ENCODE measurements at regions not wholly inside any gene's neighbourhood (a gene's known extent, or its start where the extent isn't known, plus 50 kb on each side); places are given as distances from the start of the nearest gene placed in this dataset.
"Not testable (repeated sequence)": the region's sequence is repeated elsewhere in the genome, so short reads cannot be mapped to it uniquely, and the experiment has no call there.

- Histone ChIP-seq H3K27me3 (ENCODE audit: insufficient read depth, low read length) (no peaks in the 10 kb centered on the region), H3K4me1 (ENCODE audit: insufficient read depth, low read length) (no peaks in the 10 kb centered on the region; the same call in 1 of the 2 replicates), H3K9ac (ENCODE audit: low read depth, low read length) (no peak overlapping the region), H3K9me3 (ENCODE audit: insufficient read depth, low read depth, low read length) (no peaks in the 10 kb centered on the region), H3K4me3 (ENCODE audit: low read length) (no peak overlapping the region), H3K36me3 (ENCODE audit: insufficient read depth, low read depth, low read length) (no peaks in the 10 kb centered on the region), H3K27ac (ENCODE audit: low read length) (no peak overlapping the region)
These were observed 1525.8 kb downstream of the BRD1 start for GRCh38 chr22:48301908-48302307.

GRCh38 chr22:48301421-48301820 is 1526.3 kb downstream of the BRD1 start:
- Histone ChIP-seq H3K9me3 (ENCODE audit: insufficient read depth, low read depth, low read length) (no peaks in the 10 kb centered on the region), H3K27ac (ENCODE audit: low read length) (no peak overlapping the region)

GRCh38 chr22:48300877-48301276 is 1526.8 kb downstream of the BRD1 start:
- Histone ChIP-seq H3K27me3 (ENCODE audit: insufficient read depth, low read length) (no peaks in the 10 kb centered on the region), H3K36me3 (ENCODE audit: insufficient read depth, low read depth, low read length) (no peaks in the 10 kb centered on the region), H3K27ac (ENCODE audit: low read length) (no peak overlapping the region), H3K4me1 (ENCODE audit: insufficient read depth, low read length) (no peaks in the 10 kb centered on the region; the same call in 1 of the 2 replicates), H3K4me3 (ENCODE audit: low read length) (no peak overlapping the region), H3K9me3 (ENCODE audit: insufficient read depth, low read depth, low read length) (no peaks in the 10 kb centered on the region), H3K9ac (ENCODE audit: low read depth, low read length) (no peak overlapping the region)

More at GRCh38 chr22:48301421-48301820, 1526.3 kb downstream of the BRD1 start:
- H3K36me3 ChIP-seq (ENCODE audit: insufficient read depth, low read depth, low read length) = no peaks in the 10 kb centered on the region
- H3K4me3 ChIP-seq (ENCODE audit: low read length) = no peak overlapping the region
- no peak overlapping the region for H3K9ac ChIP-seq (ENCODE audit: low read depth, low read length)
- no peaks in the 10 kb centered on the region for H3K27me3 ChIP-seq (ENCODE audit: insufficient read depth, low read length)
- no peaks in the 10 kb centered on the region; the same call in 1 of the 2 replicates for H3K4me1 ChIP-seq (ENCODE audit: insufficient read depth, low read length)

- no peak overlapping the region for H3K27ac ChIP-seq (ENCODE audit: low read length)
- H3K4me3 ChIP-seq (ENCODE audit: low read length) = no peak overlapping the region
- H3K27me3 ChIP-seq (ENCODE audit: insufficient read depth, low read length) = no peaks in the 10 kb centered on the region
- no peaks in the 10 kb centered on the region for H3K9me3 ChIP-seq (ENCODE audit: insufficient read depth, low read depth, low read length)
- H3K4me1 ChIP-seq (ENCODE audit: insufficient read depth, low read length) = no peaks in the 10 kb centered on the region; the same call in 1 of the 2 replicates
- H3K9ac ChIP-seq (ENCODE audit: low read depth, low read length) = no peak overlapping the region
- H3K36me3 ChIP-seq (ENCODE audit: insufficient read depth, low read depth, low read length) = no peaks in the 10 kb centered on the region
These were observed 1527.9 kb downstream of the BRD1 start for GRCh38 chr22:48299801-48300200.

- no peaks in the 10 kb centered on the region for H3K27me3 ChIP-seq (ENCODE audit: insufficient read depth, low read length)
- no peak overlapping the region for H3K27ac ChIP-seq (ENCODE audit: low read length)
- no peaks in the 10 kb centered on the region for H3K9me3 ChIP-seq (ENCODE audit: insufficient read depth, low read depth, low read length)
- no peak overlapping the region for H3K4me3 ChIP-seq (ENCODE audit: low read length)
- no peak overlapping the region for H3K9ac ChIP-seq (ENCODE audit: low read depth, low read length)
- H3K4me1 ChIP-seq (ENCODE audit: insufficient read depth, low read length) = no peaks in the 10 kb centered on the region; the same call in 1 of the 2 replicates
- no peaks in the 10 kb centered on the region for H3K36me3 ChIP-seq (ENCODE audit: insufficient read depth, low read depth, low read length)
These were observed 1528.5 kb downstream of the BRD1 start for GRCh38 chr22:48299124-48299523.

- no peak overlapping the region for H3K9ac ChIP-seq (ENCODE audit: low read depth, low read length)
- no peak overlapping the region for H3K4me3 ChIP-seq (ENCODE audit: low read length)
- no peaks in the 10 kb centered on the region; the same call in 1 of the 2 replicates for H3K4me1 ChIP-seq (ENCODE audit: insufficient read depth, low read length)
- H3K27me3 ChIP-seq (ENCODE audit: insufficient read depth, low read length) = no peaks in the 10 kb centered on the region
- H3K36me3 ChIP-seq (ENCODE audit: insufficient read depth, low read depth, low read length) = no peaks in the 10 kb centered on the region
- no peak overlapping the region for H3K27ac ChIP-seq (ENCODE audit: low read length)
- H3K9me3 ChIP-seq (ENCODE audit: insufficient read depth, low read depth, low read length) = no peaks in the 10 kb centered on the region
These were observed 1530.4 kb downstream of the BRD1 start for GRCh38 chr22:48297296-48297695.

- not testable (repeated sequence) for H3K36me3 ChIP-seq (ENCODE audit: insufficient read depth, low read depth, low read length); H3K27ac ChIP-seq (ENCODE audit: low read length); H3K9ac ChIP-seq (ENCODE audit: low read depth, low read length); H3K9me3 ChIP-seq (ENCODE audit: insufficient read depth, low read depth, low read length); H3K4me3 ChIP-seq (ENCODE audit: low read length); H3K27me3 ChIP-seq (ENCODE audit: insufficient read depth, low read length); H3K4me1 ChIP-seq (ENCODE audit: insufficient read depth, low read length)
These were observed 1527.5 kb downstream of the TBC1D22A start for GRCh38 chr22:48289954-48290353.

- H3K4me1 ChIP-seq (ENCODE audit: insufficient read depth, low read length) = peaks cover 5% of the 10 kb centered on the region; the same call in 1 of the 2 replicates
- H3K27me3 ChIP-seq (ENCODE audit: insufficient read depth, low read length) = no peaks in the 10 kb centered on the region
- H3K4me3 ChIP-seq (ENCODE audit: low read length) = no peak overlapping the region
- no peaks in the 10 kb centered on the region for H3K36me3 ChIP-seq (ENCODE audit: insufficient read depth, low read depth, low read length)
- peaks cover 4% of the 10 kb centered on the region for H3K9me3 ChIP-seq (ENCODE audit: insufficient read depth, low read depth, low read length)
- H3K27ac ChIP-seq (ENCODE audit: low read length) = no peak overlapping the region
- no peak overlapping the region for H3K9ac ChIP-seq (ENCODE audit: low read depth, low read length)
These were observed 1526.0 kb downstream of the TBC1D22A start for GRCh38 chr22:48288376-48288940.

- no peaks in the 10 kb centered on the region for H3K27me3 ChIP-seq (ENCODE audit: insufficient read depth, low read length)
- no peak overlapping the region for H3K4me3 ChIP-seq (ENCODE audit: low read length)
- peaks cover 5% of the 10 kb centered on the region; the same call in 1 of the 2 replicates for H3K4me1 ChIP-seq (ENCODE audit: insufficient read depth, low read length)
- no peaks in the 10 kb centered on the region for H3K36me3 ChIP-seq (ENCODE audit: insufficient read depth, low read depth, low read length)
- H3K9me3 ChIP-seq (ENCODE audit: insufficient read depth, low read depth, low read length) = peaks cover 4% of the 10 kb centered on the region
- no peak overlapping the region for H3K27ac ChIP-seq (ENCODE audit: low read length)
- no peak overlapping the region for H3K9ac ChIP-seq (ENCODE audit: low read depth, low read length)
These were observed 1524.6 kb downstream of the TBC1D22A start for GRCh38 chr22:48287031-48287430.

GRCh38 chr22:48284671-48285070 is 1522.2 kb downstream of the TBC1D22A start:
- H3K36me3 ChIP-seq (ENCODE audit: insufficient read depth, low read depth, low read length) = no peaks in the 10 kb centered on the region
- peaks cover 15% of the 10 kb centered on the region for H3K9me3 ChIP-seq (ENCODE audit: insufficient read depth, low read depth, low read length)
- no peak overlapping the region for H3K9ac ChIP-seq (ENCODE audit: low read depth, low read length)
- H3K4me3 ChIP-seq (ENCODE audit: low read length) = no peak overlapping the region
- H3K27me3 ChIP-seq (ENCODE audit: insufficient read depth, low read length) = no peaks in the 10 kb centered on the region
- peaks cover 5% of the 10 kb centered on the region; the same call in 1 of the 2 replicates for H3K4me1 ChIP-seq (ENCODE audit: insufficient read depth, low read length)
- H3K27ac ChIP-seq (ENCODE audit: low read length) = no peak overlapping the region

- peaks cover 11% of the 10 kb centered on the region; the same call in 1 of the 2 replicates for H3K4me1 ChIP-seq (ENCODE audit: insufficient read depth, low read length)
- H3K9me3 ChIP-seq (ENCODE audit: insufficient read depth, low read depth, low read length) = peaks cover 15% of the 10 kb centered on the region
- no peaks in the 10 kb centered on the region for H3K27me3 ChIP-seq (ENCODE audit: insufficient read depth, low read length)
- H3K4me3 ChIP-seq (ENCODE audit: low read length) = no peak overlapping the region
- no peaks in the 10 kb centered on the region for H3K36me3 ChIP-seq (ENCODE audit: insufficient read depth, low read depth, low read length)
- H3K27ac ChIP-seq (ENCODE audit: low read length) = no peak overlapping the region
- H3K9ac ChIP-seq (ENCODE audit: low read depth, low read length) = no peak overlapping the region
These were observed 1520.4 kb downstream of the TBC1D22A start for GRCh38 chr22:48282804-48283203.

- Histone ChIP-seq H3K27ac (ENCODE audit: low read length) (no peak overlapping the region), H3K36me3 (ENCODE audit: insufficient read depth, low read depth, low read length) (no peaks in the 10 kb centered on the region), H3K4me3 (ENCODE audit: low read length) (no peak overlapping the region), H3K27me3 (ENCODE audit: insufficient read depth, low read length) (no peaks in the 10 kb centered on the region), H3K9me3 (ENCODE audit: insufficient read depth, low read depth, low read length) (peaks cover 11% of the 10 kb centered on the region; the same call in 1 of the 2 replicates), H3K4me1 (ENCODE audit: insufficient read depth, low read length) (peaks cover 6% of the 10 kb centered on the region; the same call in 1 of the 2 replicates), H3K9ac (ENCODE audit: low read depth, low read length) (no peak overlapping the region)
These were observed 1517.0 kb downstream of the TBC1D22A start for GRCh38 chr22:48279461-48279756.

Measured in iPS-20b (cell line).